Tibial artery (tissue), 4 donors: ENCODE measurements at regions not wholly inside any gene's neighbourhood (a gene's known extent, or its start where the extent isn't known, plus 50 kb on each side); places are given as distances from the start of the nearest gene placed in this dataset.

Experiments used
- DNase-seq, 2 donors: peaks; one replicate each; pipeline ENCODE4 v3.0.0-alpha.2; 2019
- H3K27ac ChIP-seq, 2 donors: fragments of 200-600 bp; sonication (generic) in 1 of 2; 1 replicate in 1 of 2; 2 replicates in 1 of 2; pipeline ENCODE4 v1.5.1; 2018 to 2019; ENCODE audit warnings: mild to moderate bottlenecking in 1 of 2
- H3K27me3 ChIP-seq, 2 donors: fragments of 200-600 bp; sonication (generic) in 1 of 2; one replicate each; pipeline versions ENCODE4 v1.5.1 to v1.6.0; 2016 to 2019
- H3K36me3 ChIP-seq, 3 donors: fragments of 200-600 bp; sonication (generic) in 2 of 3; one replicate each; pipeline ENCODE4 v1.5.1; 2016 to 2019; ENCODE audit warnings: mild to moderate bottlenecking in 2 of 3
- H3K4me1 ChIP-seq, 4 donors: fragments of 200-600 bp; sonication (generic) in 2 of 4; 1 replicate in 3 of 4; 2 replicates in 1 of 4; pipeline ENCODE4 v1.5.1; 2016 to 2019
- H3K4me3 ChIP-seq, 2 donors: fragments of 200-600 bp; sonication (generic) in 1 of 2; 1 replicate in 1 of 2; 2 replicates in 1 of 2; pipeline ENCODE4 v1.5.1; 2018 to 2019; ENCODE audit warnings: mild to moderate bottlenecking in 2 of 2
- H3K9me3 ChIP-seq, 3 donors: fragments of 200-600 bp; sonication (generic) in 1 of 3; one replicate each; pipeline ENCODE4 v1.5.1; 2016 to 2019
- intact Hi-C: fragments of 100-400 bp; cut with DNase I; formaldehyde crosslinking; loops from one replicate; pipeline ENCODE4 v1.15.0; 2023; ENCODE audit warnings: low total_unique reads
- TF ChIP-seq, protein P1 (sequence below), 2 experiments: fragments of 200-600 bp in 1 of 2; fragments of 450-650 bp in 1 of 2; IDR thresholded peaks; one replicate each; pipeline ENCODE4 v1.5.1; 2017 to 2019; ENCODE audit warnings: antibody characterized with exemption in 2 of 2, mild to moderate bottlenecking in 1 of 2, moderate library complexity in 1 of 2

DNA sequence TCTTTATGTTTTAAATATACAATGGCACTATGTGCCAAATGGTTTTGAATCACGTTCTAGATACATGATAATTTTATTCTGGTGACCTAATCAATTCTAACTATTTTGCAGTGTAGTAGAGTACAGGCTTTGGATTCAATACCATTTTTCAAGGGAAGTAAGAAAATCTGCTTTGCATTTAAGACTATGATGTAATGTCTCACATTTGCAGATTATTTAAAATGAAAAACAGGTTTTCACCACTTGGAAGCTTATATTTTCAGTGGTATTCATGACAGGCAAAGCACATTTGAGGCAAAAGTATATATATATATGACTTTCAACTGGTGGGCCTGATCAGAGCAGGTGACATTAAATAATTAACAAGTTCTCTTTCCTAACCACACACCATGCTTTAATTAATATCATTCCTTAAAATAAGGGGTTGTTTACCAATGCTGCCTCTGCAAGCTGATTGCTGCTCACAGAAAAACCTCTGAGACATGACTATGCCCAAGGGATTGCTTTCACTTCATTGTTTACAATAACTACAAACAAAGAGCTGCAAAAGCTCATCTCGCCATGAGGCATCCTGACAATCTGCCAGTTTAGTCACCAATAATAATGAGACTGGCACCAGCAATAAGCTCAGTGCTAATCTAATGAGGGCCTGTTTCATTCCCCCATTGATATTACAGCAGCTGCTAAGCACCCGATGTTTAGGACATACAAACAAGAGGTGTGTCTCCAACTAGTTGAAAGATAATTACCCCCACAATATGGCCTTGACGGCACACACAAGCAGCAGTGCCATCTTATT, 1176.0 kb upstream of the GJE1 start:
- no peak overlapping the region for H3K4me3 ChIP-seq
- DNase-seq = no peak
- H3K9me3 ChIP-seq = no peaks in the 10 kb centered on the region
- TF ChIP-seq, protein P1, sequence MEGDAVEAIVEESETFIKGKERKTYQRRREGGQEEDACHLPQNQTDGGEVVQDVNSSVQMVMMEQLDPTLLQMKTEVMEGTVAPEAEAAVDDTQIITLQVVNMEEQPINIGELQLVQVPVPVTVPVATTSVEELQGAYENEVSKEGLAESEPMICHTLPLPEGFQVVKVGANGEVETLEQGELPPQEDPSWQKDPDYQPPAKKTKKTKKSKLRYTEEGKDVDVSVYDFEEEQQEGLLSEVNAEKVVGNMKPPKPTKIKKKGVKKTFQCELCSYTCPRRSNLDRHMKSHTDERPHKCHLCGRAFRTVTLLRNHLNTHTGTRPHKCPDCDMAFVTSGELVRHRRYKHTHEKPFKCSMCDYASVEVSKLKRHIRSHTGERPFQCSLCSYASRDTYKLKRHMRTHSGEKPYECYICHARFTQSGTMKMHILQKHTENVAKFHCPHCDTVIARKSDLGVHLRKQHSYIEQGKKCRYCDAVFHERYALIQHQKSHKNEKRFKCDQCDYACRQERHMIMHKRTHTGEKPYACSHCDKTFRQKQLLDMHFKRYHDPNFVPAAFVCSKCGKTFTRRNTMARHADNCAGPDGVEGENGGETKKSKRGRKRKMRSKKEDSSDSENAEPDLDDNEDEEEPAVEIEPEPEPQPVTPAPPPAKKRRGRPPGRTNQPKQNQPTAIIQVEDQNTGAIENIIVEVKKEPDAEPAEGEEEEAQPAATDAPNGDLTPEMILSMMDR (IDR thresholded peaks at IDR 0.05) = no peak
- no peaks in the 10 kb centered on the region for H3K27me3 ChIP-seq
- H3K27ac ChIP-seq = no peak overlapping the region
- H3K36me3 ChIP-seq = no peaks in the 10 kb centered on the region
- H3K4me1 ChIP-seq = peaks cover 0 to 6% (median 0%) of the 10 kb centered on the region in 4 donors
- intact Hi-C loops = no loop called here

DNA sequence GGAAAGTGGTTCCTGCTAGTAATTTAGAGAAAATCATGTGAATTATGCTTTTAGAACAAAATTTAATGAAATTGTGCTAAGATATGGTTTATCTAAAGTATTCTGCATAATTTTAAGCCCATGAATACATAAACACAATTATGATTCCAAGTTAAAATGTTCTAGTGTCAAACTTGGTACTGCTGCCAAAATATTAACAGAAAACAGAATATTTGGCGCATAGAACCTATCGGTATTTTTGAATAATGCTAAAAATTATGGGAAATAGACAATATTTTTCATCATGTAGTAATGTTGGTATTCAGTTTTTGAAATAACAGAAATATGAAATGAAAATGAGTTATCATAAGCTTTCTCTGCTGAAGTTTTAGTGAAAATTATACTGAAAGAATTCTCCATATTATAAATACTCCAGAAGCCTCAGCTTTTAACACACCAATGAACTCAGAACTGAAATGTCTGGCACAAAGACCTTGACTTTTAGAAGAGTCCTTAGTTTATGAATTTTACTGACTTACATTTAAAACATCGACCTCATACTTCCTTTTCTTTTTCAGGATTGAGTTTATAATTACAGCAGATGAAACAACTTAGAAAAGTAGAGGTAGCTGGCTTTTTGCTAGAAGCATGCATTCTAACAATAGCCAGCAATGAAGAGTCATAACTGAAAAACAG, 1192.3 kb upstream of the GJE1 start:
- H3K4me1 ChIP-seq = no peaks in the 10 kb centered on the region
- TF ChIP-seq, protein P1 (IDR thresholded peaks at IDR 0.05) = no peak
- no peak for DNase-seq
- no peaks in the 10 kb centered on the region for H3K9me3 ChIP-seq
- H3K27ac ChIP-seq = no peak overlapping the region
- H3K36me3 ChIP-seq = no peaks in the 10 kb centered on the region
- H3K27me3 ChIP-seq = no peaks in the 10 kb centered on the region
- H3K4me3 ChIP-seq = no peak overlapping the region
- intact Hi-C loops = no loop called here

- no peak for DNase-seq
- TF ChIP-seq, protein P1 (IDR thresholded peaks at IDR 0.05) = no peak
- H3K9me3 ChIP-seq = no peaks in the 10 kb centered on the region
- H3K27me3 ChIP-seq = no peaks in the 10 kb centered on the region
- no peaks in the 10 kb centered on the region for H3K36me3 ChIP-seq
- intact Hi-C loops = no loop called here
- no peaks in the 10 kb centered on the region for H3K4me1 ChIP-seq
- H3K4me3 ChIP-seq = no peak overlapping the region
- H3K27ac ChIP-seq = no peak overlapping the region
Observed at GRCh38 chr6:140932909-140933308, 1199.8 kb upstream of the GJE1 start.

GRCh38 chr6:140931581-140931980, 1201.1 kb upstream of the GJE1 start:
- TF ChIP-seq, protein P1 (IDR thresholded peaks at IDR 0.05) = no peak
- H3K4me1 ChIP-seq = no peaks in the 10 kb centered on the region
- H3K27me3 ChIP-seq = no peaks in the 10 kb centered on the region
- intact Hi-C loops = no loop called here
- H3K9me3 ChIP-seq = no peaks in the 10 kb centered on the region
- H3K4me3 ChIP-seq = no peak overlapping the region
- no peaks in the 10 kb centered on the region for H3K36me3 ChIP-seq
- no peak for DNase-seq
- H3K27ac ChIP-seq = no peak overlapping the region

GRCh38 chr6:140929121-140929520, 1203.6 kb upstream of the GJE1 start:
- Histone ChIP-seq H3K4me3 (no peak overlapping the region), H3K4me1 (no peaks in the 10 kb centered on the region), H3K9me3 (no peaks in the 10 kb centered on the region), H3K27me3 (no peaks in the 10 kb centered on the region), H3K27ac (no peak overlapping the region), H3K36me3 (no peaks in the 10 kb centered on the region)
- TF ChIP-seq, protein P1 (IDR thresholded peaks at IDR 0.05) = no peak
- intact Hi-C loops = no loop called here
- DNase-seq = no peak
